H9 (cell line): ENCODE measurements at regions not wholly inside any gene's neighbourhood (a gene's known extent, or its start where the extent isn't known, plus 50 kb on each side); places are given as distances from the start of the nearest gene placed in this dataset.

Source experiments
- DNase-seq: peaks from one replicate; pipeline ENCODE4 v3.0.0-alpha.2; 2017
- H2AFZ ChIP-seq: one replicate; pipeline ENCODE4 v1.6.1; 2013; ENCODE audit warnings: mild to moderate bottlenecking, low read length, control low read depth, moderate library complexity
- H2AK5ac ChIP-seq: 2 replicates; pipeline ENCODE4 v1.6.1; 2013; ENCODE audit warnings: low read length, control low read depth, mixed read lengths; ENCODE audit not compliant: insufficient read length
- H2BK120ac ChIP-seq: one replicate; pipeline ENCODE4 v1.6.1; 2013; ENCODE audit warnings: low read depth, mild to moderate bottlenecking, low read length, control low read depth, inconsistent platforms; ENCODE audit not compliant: poor library complexity, severe bottlenecking
- H2BK12ac ChIP-seq: 2 replicates; pipeline ENCODE4 v1.6.1; 2013; ENCODE audit warnings: low read length, control low read depth, mixed read lengths, low read depth; ENCODE audit not compliant: insufficient read length
- H2BK15ac ChIP-seq: 2 replicates; pipeline ENCODE4 v1.6.1; 2013; ENCODE audit warnings: low read depth, low read length, control low read depth
- H2BK20ac ChIP-seq: one replicate; pipeline ENCODE4 v1.6.1; 2013; ENCODE audit warnings: low read depth, mild to moderate bottlenecking, low read length, control low read depth, inconsistent platforms; ENCODE audit not compliant: poor library complexity, severe bottlenecking
- H2BK5ac ChIP-seq: 2 replicates; pipeline ENCODE4 v1.6.1; 2013; ENCODE audit warnings: low read length, control low read depth, mixed read lengths; ENCODE audit not compliant: insufficient read length
- H3K14ac ChIP-seq: 2 replicates; pipeline ENCODE4 v1.6.1; 2013; ENCODE audit warnings: low read length, control low read depth; ENCODE audit not compliant: insufficient read depth
- H3K18ac ChIP-seq: 2 replicates; pipeline ENCODE4 v1.6.1; 2013; ENCODE audit warnings: low read depth, mild to moderate bottlenecking, mixed read lengths, low read length, control low read depth; ENCODE audit not compliant: insufficient read length
- H3K23ac ChIP-seq: 2 replicates; pipeline ENCODE4 v1.6.1; 2013; ENCODE audit warnings: low read length, control low read depth, mixed read lengths, low read depth; ENCODE audit not compliant: insufficient read length
- H3K23me2 ChIP-seq: 2 replicates; pipeline ENCODE4 v1.6.1; 2013; ENCODE audit warnings: low read depth, mild to moderate bottlenecking, mixed read lengths, low read length, control low read depth; ENCODE audit not compliant: insufficient read length, poor library complexity, severe bottlenecking
- H3K27ac ChIP-seq: 2 replicates; pipeline ENCODE4 v1.5.1; 2013; ENCODE audit warnings: low read length, control low read depth, mixed read lengths, low read depth; ENCODE audit not compliant: insufficient read length
- H3K27me3 ChIP-seq: 2 replicates; pipeline ENCODE4 v1.6.1; 2013; ENCODE audit warnings: low read length, control low read depth, inconsistent platforms; ENCODE audit not compliant: insufficient read depth
- H3K4ac ChIP-seq: 2 replicates; pipeline ENCODE4 v1.6.1; 2013; ENCODE audit warnings: low read depth, mild to moderate bottlenecking, control low read depth, inconsistent platforms, low read length, moderate library complexity
- H3K4me1 ChIP-seq: 2 replicates; pipeline ENCODE4 v1.6.1; 2013; ENCODE audit warnings: low read length, control low read depth, inconsistent platforms; ENCODE audit not compliant: insufficient read depth
- H3K4me2 ChIP-seq: 2 replicates; pipeline ENCODE4 v1.6.1; 2013; ENCODE audit warnings: low read length, control low read depth, mixed read lengths; ENCODE audit not compliant: insufficient read length, insufficient read depth
- H3K56ac ChIP-seq: 2 replicates; pipeline ENCODE4 v1.6.1; 2013; ENCODE audit warnings: low read depth, mild to moderate bottlenecking, mixed read lengths, low read length, control low read depth; ENCODE audit not compliant: insufficient read length
- H3K79me1 ChIP-seq: 2 replicates; pipeline ENCODE4 v1.6.1; 2013; ENCODE audit warnings: low read depth, mild to moderate bottlenecking, moderate library complexity, low read length, control low read depth, inconsistent platforms; ENCODE audit not compliant: insufficient read depth, poor library complexity, severe bottlenecking
- H3K79me2 ChIP-seq: 2 replicates; pipeline ENCODE4 v1.6.1; 2013; ENCODE audit warnings: low read length, control low read depth, inconsistent platforms; ENCODE audit not compliant: insufficient read depth
- H3K9ac ChIP-seq: 2 replicates; pipeline ENCODE4 v1.6.1; 2013; ENCODE audit warnings: low read length, control low read depth, mixed read lengths; ENCODE audit not compliant: insufficient read length; ENCODE audit errors: extremely low read depth
- H3K9me3 ChIP-seq: one replicate; pipeline ENCODE4 v1.6.1; 2013; ENCODE audit warnings: low read depth, low read length, inconsistent platforms; ENCODE audit not compliant: control insufficient read depth
- H3T11ph ChIP-seq: one replicate; pipeline ENCODE4 v1.6.1; 2013; ENCODE audit warnings: mild to moderate bottlenecking, low read length, control low read depth, inconsistent platforms
- H4K20me1 ChIP-seq: one replicate; pipeline ENCODE4 v1.6.1; 2013; ENCODE audit not compliant: control insufficient read depth, insufficient read length, insufficient read depth
- H4K5ac ChIP-seq: 2 replicates; pipeline ENCODE4 v1.6.1; 2013; ENCODE audit warnings: low read depth, mild to moderate bottlenecking, mixed read lengths, low read length, control low read depth; ENCODE audit not compliant: insufficient read length
- H4K8ac ChIP-seq: replicated peaks from 2 replicates; pipeline ENCODE4 v1.6.1; 2013; ENCODE audit warnings: low read length, control low read depth, mixed read lengths, low read depth; ENCODE audit not compliant: insufficient read length
- H4K91ac ChIP-seq: 2 replicates; pipeline ENCODE4 v1.6.1; 2013; ENCODE audit warnings: low read depth, mild to moderate bottlenecking, moderate library complexity, mixed read lengths, low read length, control low read depth; ENCODE audit not compliant: insufficient read length
- H3K27ac Mint-ChIP-seq, 3 experiments: 2 replicates in 2 of 3; 3 replicates in 1 of 3; pipeline ENCODE4 v1.8.0; 2020 to 2021; ENCODE audit warnings: mixed read lengths in 3 of 3, mild to moderate bottlenecking in 1 of 3, moderate library complexity in 1 of 3
- H3K27me3 Mint-ChIP-seq: 2 replicates; pipeline ENCODE4 v1.8.0; 2021; ENCODE audit warnings: low read depth, mild to moderate bottlenecking, moderate library complexity, mixed read lengths
- H3K36me3 Mint-ChIP-seq, 3 experiments: 2 replicates in 2 of 3; 3 replicates in 1 of 3; pipeline ENCODE4 v1.8.0; 2020 to 2021; ENCODE audit warnings: low read depth in 3 of 3, mixed read lengths in 3 of 3; ENCODE audit not compliant: insufficient read depth in 1 of 3
- H3K4me1 Mint-ChIP-seq, 2 experiments: 2 replicates each; pipeline ENCODE4 v1.8.0; 2020; ENCODE audit warnings: mixed read lengths in 2 of 2
- H3K4me3 Mint-ChIP-seq, 2 experiments: 2 replicates in 1 of 2; 3 replicates in 1 of 2; pipeline ENCODE4 v1.8.0; 2020 to 2021; ENCODE audit warnings: mild to moderate bottlenecking in 2 of 2, mixed read lengths in 2 of 2, moderate library complexity in 1 of 2
- H3K9me3 Mint-ChIP-seq, 2 experiments: 2 replicates in 1 of 2; 3 replicates in 1 of 2; pipeline ENCODE4 v1.8.0; 2020; ENCODE audit warnings: mild to moderate bottlenecking in 2 of 2, mixed read lengths in 2 of 2, moderate library complexity in 1 of 2
- WGBS: extraction: QIAGEN DNeasy Blood & Tissue Kit; methylation state at CpG from one replicate; pipeline ENCODE4 v1.1.7; 2013; ENCODE audit warnings: missing lambda C conversion rate, low lambda C conversion rate, mixed read lengths; ENCODE audit not compliant: insufficient read length; ENCODE audit errors: extremely low coverage; 5-methylcytosine and 5-hydroxymethylcytosine counted together
- TF ChIP-seq, protein P1 (sequence below): fragments of 200-600 bp; sonication (generic); conservative IDR thresholded peaks from 3 replicates; pipeline ENCODE4 v1.8.0; 2021; ENCODE audit warnings: antibody characterized with exemption, mild to moderate bottlenecking

DNA sequence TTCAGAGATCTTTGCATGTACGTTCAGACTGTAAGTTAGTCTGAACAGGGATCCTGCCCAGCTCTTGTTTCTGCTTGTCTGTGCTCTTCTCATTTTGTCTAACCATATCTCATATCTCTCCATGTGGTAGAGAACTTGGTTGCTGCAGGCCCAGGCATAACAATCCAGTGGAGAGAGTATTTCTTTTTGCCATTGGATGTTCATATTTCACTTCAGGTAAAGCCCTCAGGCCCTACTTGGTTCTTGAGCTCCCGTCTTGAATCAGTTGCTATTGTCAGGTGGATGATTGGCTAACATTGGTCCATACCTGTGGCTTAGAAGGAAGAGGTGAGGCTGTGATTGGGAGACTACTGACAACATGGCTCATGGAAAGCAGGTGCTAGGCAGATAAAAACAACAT is 357.7 kb upstream of the FLRT2 start:
- H2BK120ac ChIP-seq = no peak overlapping the region
- no peak overlapping the region for H3K4me3 Mint-ChIP-seq
- no peaks in the 10 kb centered on the region for H3K79me1 ChIP-seq
- H3K9ac ChIP-seq = no peak overlapping the region
- H3K4me1 ChIP-seq = no peaks in the 10 kb centered on the region
- no peaks in the 10 kb centered on the region for H3K36me3 Mint-ChIP-seq
- H2AFZ ChIP-seq = no peak overlapping the region
- WGBS = no CpG with 5 or more reads among the region's 2 CpGs
- H3K18ac ChIP-seq = no peak overlapping the region
- no peak overlapping the region for H4K5ac ChIP-seq
- no peak overlapping the region for H4K8ac ChIP-seq
- no peaks in the 10 kb centered on the region for H3K9me3 Mint-ChIP-seq
- no peak overlapping the region for H3K56ac ChIP-seq
- H3K27ac Mint-ChIP-seq = no peak overlapping the region
- H4K91ac ChIP-seq = no peak overlapping the region
- H3K23me2 ChIP-seq = no peaks in the 10 kb centered on the region
- DNase-seq = no peak
- no peak overlapping the region for H3K4me2 ChIP-seq
- no peaks in the 10 kb centered on the region for H3K9me3 ChIP-seq
- H2BK15ac ChIP-seq = no peak overlapping the region
- H2BK5ac ChIP-seq = no peak overlapping the region
- H3K14ac ChIP-seq = no peak overlapping the region
- no peaks in the 10 kb centered on the region for H3K79me2 ChIP-seq
- TF ChIP-seq, protein P1, sequence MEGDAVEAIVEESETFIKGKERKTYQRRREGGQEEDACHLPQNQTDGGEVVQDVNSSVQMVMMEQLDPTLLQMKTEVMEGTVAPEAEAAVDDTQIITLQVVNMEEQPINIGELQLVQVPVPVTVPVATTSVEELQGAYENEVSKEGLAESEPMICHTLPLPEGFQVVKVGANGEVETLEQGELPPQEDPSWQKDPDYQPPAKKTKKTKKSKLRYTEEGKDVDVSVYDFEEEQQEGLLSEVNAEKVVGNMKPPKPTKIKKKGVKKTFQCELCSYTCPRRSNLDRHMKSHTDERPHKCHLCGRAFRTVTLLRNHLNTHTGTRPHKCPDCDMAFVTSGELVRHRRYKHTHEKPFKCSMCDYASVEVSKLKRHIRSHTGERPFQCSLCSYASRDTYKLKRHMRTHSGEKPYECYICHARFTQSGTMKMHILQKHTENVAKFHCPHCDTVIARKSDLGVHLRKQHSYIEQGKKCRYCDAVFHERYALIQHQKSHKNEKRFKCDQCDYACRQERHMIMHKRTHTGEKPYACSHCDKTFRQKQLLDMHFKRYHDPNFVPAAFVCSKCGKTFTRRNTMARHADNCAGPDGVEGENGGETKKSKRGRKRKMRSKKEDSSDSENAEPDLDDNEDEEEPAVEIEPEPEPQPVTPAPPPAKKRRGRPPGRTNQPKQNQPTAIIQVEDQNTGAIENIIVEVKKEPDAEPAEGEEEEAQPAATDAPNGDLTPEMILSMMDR = no peak
- no peaks in the 10 kb centered on the region for H4K20me1 ChIP-seq
- H3K23ac ChIP-seq = no peak overlapping the region
- H3T11ph ChIP-seq = no peak overlapping the region
- H2BK20ac ChIP-seq = no peak overlapping the region
- no peak overlapping the region for H3K4ac ChIP-seq
- no peak overlapping the region for H2AK5ac ChIP-seq
- peaks cover 2 to 12% of the 10 kb centered on the region in 2 experiments; a peak in 3 of 4 replicates for H3K4me1 Mint-ChIP-seq
- H3K27me3 Mint-ChIP-seq = no peaks in the 10 kb centered on the region; the same call in 1 of the 2 replicates
- H3K27me3 ChIP-seq = no peaks in the 10 kb centered on the region
- no peak overlapping the region for H3K27ac ChIP-seq
- no peak overlapping the region for H2BK12ac ChIP-seq
